ENCODE measurements at regions not wholly inside any gene's neighbourhood (a gene's known extent, or its start where the extent isn't known, plus 50 kb on each side); places are given as distances from the start of the nearest gene placed in this dataset.

- TF ChIP-seq, protein P1, sequence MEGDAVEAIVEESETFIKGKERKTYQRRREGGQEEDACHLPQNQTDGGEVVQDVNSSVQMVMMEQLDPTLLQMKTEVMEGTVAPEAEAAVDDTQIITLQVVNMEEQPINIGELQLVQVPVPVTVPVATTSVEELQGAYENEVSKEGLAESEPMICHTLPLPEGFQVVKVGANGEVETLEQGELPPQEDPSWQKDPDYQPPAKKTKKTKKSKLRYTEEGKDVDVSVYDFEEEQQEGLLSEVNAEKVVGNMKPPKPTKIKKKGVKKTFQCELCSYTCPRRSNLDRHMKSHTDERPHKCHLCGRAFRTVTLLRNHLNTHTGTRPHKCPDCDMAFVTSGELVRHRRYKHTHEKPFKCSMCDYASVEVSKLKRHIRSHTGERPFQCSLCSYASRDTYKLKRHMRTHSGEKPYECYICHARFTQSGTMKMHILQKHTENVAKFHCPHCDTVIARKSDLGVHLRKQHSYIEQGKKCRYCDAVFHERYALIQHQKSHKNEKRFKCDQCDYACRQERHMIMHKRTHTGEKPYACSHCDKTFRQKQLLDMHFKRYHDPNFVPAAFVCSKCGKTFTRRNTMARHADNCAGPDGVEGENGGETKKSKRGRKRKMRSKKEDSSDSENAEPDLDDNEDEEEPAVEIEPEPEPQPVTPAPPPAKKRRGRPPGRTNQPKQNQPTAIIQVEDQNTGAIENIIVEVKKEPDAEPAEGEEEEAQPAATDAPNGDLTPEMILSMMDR (IDR thresholded peaks at IDR 0.05; ENCODE audit: insufficient read depth, low read depth, low read length), result no peak
- TF ChIP-seq EZH2 (IDR thresholded peaks at IDR 0.05; ENCODE audit: insufficient read depth, low read length), result no peak
- H3K27ac Mint-ChIP-seq (ENCODE audit: unreplicated experiment), result no peak overlapping the region
Measured at GRCh38 chr4:123485601-123486000, 89.0 kb downstream of the SPRY1 start.

DNA sequence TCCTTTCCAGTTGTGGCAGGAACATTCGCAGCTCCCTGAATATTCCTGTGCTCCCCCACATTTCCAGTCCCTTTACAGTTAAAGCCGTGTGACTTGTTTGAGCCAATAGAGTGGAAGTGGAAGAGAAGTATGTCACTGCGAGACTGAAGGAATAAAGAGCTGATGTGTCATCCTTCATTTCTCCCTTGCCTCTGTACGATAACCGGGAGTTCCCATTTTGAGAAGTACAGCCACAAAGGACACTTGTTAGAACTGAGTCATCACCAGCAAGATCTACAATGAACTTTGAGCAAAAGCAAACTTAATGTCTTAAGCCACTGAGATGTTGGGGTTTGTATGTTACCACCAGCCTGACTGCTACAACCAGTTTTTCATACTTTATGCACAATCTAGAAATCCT is 92.3 kb downstream of the SPRY1 start:
- no peaks in the 10 kb centered on the region for H3K79me2 ChIP-seq (ENCODE audit: insufficient read depth, low read length)
- no peak overlapping the region for H3K4me2 ChIP-seq (ENCODE audit: low read length)
- H2AFZ ChIP-seq (ENCODE audit: low read depth, low read length), result no peak overlapping the region
- no peak for TF ChIP-seq EZH2 (IDR thresholded peaks at IDR 0.05; ENCODE audit: insufficient read depth, low read length)
- TF ChIP-seq, protein P1 (IDR thresholded peaks at IDR 0.05; ENCODE audit: insufficient read depth, low read depth, low read length), result no peak
- no peak overlapping the region for H3K4me3 ChIP-seq (ENCODE audit: insufficient read depth, low read depth, low read length)
- peak overlapping the region; percentile 4 for H3K27ac Mint-ChIP-seq (ENCODE audit: unreplicated experiment)
- no peaks in the 10 kb centered on the region for H4K20me1 ChIP-seq (ENCODE audit: insufficient read depth, low read length)
- H3K27me3 Mint-ChIP-seq (ENCODE audit: low read depth, unreplicated experiment), result no peaks in the 10 kb centered on the region
- H3K4me1 ChIP-seq (ENCODE audit: insufficient read depth, low read length), result no peaks in the 10 kb centered on the region
- no peak overlapping the region for H3K9ac ChIP-seq (ENCODE audit: low read length)
- H3K36me3 ChIP-seq (ENCODE audit: insufficient read depth, low read length), result no peaks in the 10 kb centered on the region
- peaks cover 2% of the 10 kb centered on the region for H3K4me1 Mint-ChIP-seq (ENCODE audit: low read depth, unreplicated experiment)
- no peak overlapping the region for H3K4me3 Mint-ChIP-seq (ENCODE audit: unreplicated experiment)
- H3K27me3 ChIP-seq (ENCODE audit: insufficient read depth, low read length), result no peaks in the 10 kb centered on the region
- H3K27ac ChIP-seq (ENCODE audit: low read depth, low read length), result no peak overlapping the region
- no peaks in the 10 kb centered on the region for H3K36me3 Mint-ChIP-seq (ENCODE audit: low read depth, unreplicated experiment)
- no peaks in the 10 kb centered on the region for H3K9me3 ChIP-seq (ENCODE audit: insufficient read depth, low read depth, low read length)
- FAIRE-seq (peak; percentile 90), DNase-seq (ENCODE audit: low read depth) (peak; percentile 78)
- peaks cover 2% of the 10 kb centered on the region for H3K9me3 Mint-ChIP-seq (ENCODE audit: unreplicated experiment)

More at GRCh38 chr4:123485601-123486000, 89.0 kb downstream of the SPRY1 start:
- H3K4me3 Mint-ChIP-seq (ENCODE audit: unreplicated experiment), result no peak overlapping the region
- DNase-seq (ENCODE audit: low read depth) (no peak), FAIRE-seq (no peak)
- Histone ChIP-seq H3K27ac (ENCODE audit: low read depth, low read length) (no peak overlapping the region), H2AFZ (ENCODE audit: low read depth, low read length) (no peak overlapping the region), H3K36me3 (ENCODE audit: insufficient read depth, low read length) (no peaks in the 10 kb centered on the region), H3K9ac (ENCODE audit: low read length) (no peak overlapping the region), H3K9me3 (ENCODE audit: insufficient read depth, low read depth, low read length) (no peaks in the 10 kb centered on the region), H3K27me3 (ENCODE audit: insufficient read depth, low read length) (no peaks in the 10 kb centered on the region), H3K79me2 (ENCODE audit: insufficient read depth, low read length) (no peaks in the 10 kb centered on the region), H3K4me3 (ENCODE audit: insufficient read depth, low read depth, low read length) (no peak overlapping the region), H3K4me1 (ENCODE audit: insufficient read depth, low read length) (peaks cover 6% of the 10 kb centered on the region), H4K20me1 (ENCODE audit: insufficient read depth, low read length) (no peaks in the 10 kb centered on the region), H3K4me2 (ENCODE audit: low read length) (no peak overlapping the region)
- H3K27me3 Mint-ChIP-seq (ENCODE audit: low read depth, unreplicated experiment), result no peaks in the 10 kb centered on the region
- H3K36me3 Mint-ChIP-seq (ENCODE audit: low read depth, unreplicated experiment), result no peaks in the 10 kb centered on the region
- H3K4me1 Mint-ChIP-seq (ENCODE audit: low read depth, unreplicated experiment), result peaks cover 13% of the 10 kb centered on the region
- H3K9me3 Mint-ChIP-seq (ENCODE audit: unreplicated experiment), result no peaks in the 10 kb centered on the region

GRCh38 chr4:123495530-123495929 is 98.9 kb downstream of the SPRY1 start:
- no peak overlapping the region for H3K27ac ChIP-seq (ENCODE audit: low read depth, low read length)
- H3K4me1 ChIP-seq (ENCODE audit: insufficient read depth, low read length), result no peaks in the 10 kb centered on the region
- Mint-ChIP-seq H3K36me3 (ENCODE audit: low read depth, unreplicated experiment) (no peaks in the 10 kb centered on the region), H3K27me3 (ENCODE audit: low read depth, unreplicated experiment) (peaks cover 6% of the 10 kb centered on the region), H3K9me3 (ENCODE audit: unreplicated experiment) (peaks cover 13% of the 10 kb centered on the region), H3K27ac (ENCODE audit: unreplicated experiment) (no peak overlapping the region), H3K4me1 (ENCODE audit: low read depth, unreplicated experiment) (no peaks in the 10 kb centered on the region), H3K4me3 (ENCODE audit: unreplicated experiment) (no peak overlapping the region)
- TF ChIP-seq, protein P1 (IDR thresholded peaks at IDR 0.05; ENCODE audit: insufficient read depth, low read depth, low read length), result no peak
- TF ChIP-seq EZH2 (IDR thresholded peaks at IDR 0.05; ENCODE audit: insufficient read depth, low read length), result no peak
- no peaks in the 10 kb centered on the region for H3K36me3 ChIP-seq (ENCODE audit: insufficient read depth, low read length)
- H3K9me3 ChIP-seq (ENCODE audit: insufficient read depth, low read depth, low read length), result no peaks in the 10 kb centered on the region
- H3K27me3 ChIP-seq (ENCODE audit: insufficient read depth, low read length), result no peaks in the 10 kb centered on the region
- H3K4me3 ChIP-seq (ENCODE audit: insufficient read depth, low read depth, low read length), result no peak overlapping the region
- no peak overlapping the region for H3K9ac ChIP-seq (ENCODE audit: low read length)
- no peak overlapping the region for H2AFZ ChIP-seq (ENCODE audit: low read depth, low read length)
- H4K20me1 ChIP-seq (ENCODE audit: insufficient read depth, low read length), result no peaks in the 10 kb centered on the region
- no peak overlapping the region for H3K4me2 ChIP-seq (ENCODE audit: low read length)
- FAIRE-seq (no peak), DNase-seq (ENCODE audit: low read depth) (no peak)
- H3K79me2 ChIP-seq (ENCODE audit: insufficient read depth, low read length), result no peaks in the 10 kb centered on the region
